IMR-90 (cell line): ENCODE measurements at regions not wholly inside any gene's neighbourhood (a gene's known extent, or its start where the extent isn't known, plus 50 kb on each side); places are given as distances from the start of the nearest gene placed in this dataset.

Experiments used
- ATAC-seq: fragments of 200-7000 bp; cut with Tn5 transposase; 2 replicates; pipeline ENCODE4 v1.9.1; 2020; ENCODE audit warnings: low read depth, mild to moderate bottlenecking, moderate library complexity
- BruUV-seq: library from RNA; stranded (reverse); fragments of 400-500 nt; replicated peaks from 2 replicates; lab custom pipeline; 2021; lab: Mats Ljungman, UMichigan
- CTCF ChIA-PET: fragments of 300-600 bp; formaldehyde crosslinking; extraction: SDS; loops from one replicate; lab custom pipeline; 2021; ENCODE audit warnings: antibody characterized with exemption; lab: Yijun Ruan, JAX
- POLR2A ChIA-PET: fragments of 300-600 bp; sonication (Branson Sonifier 250); formaldehyde crosslinking; loops from one replicate; lab custom pipeline; 2022; ENCODE audit warnings: antibody characterized with exemption; ENCODE audit not compliant: unreplicated experiment; lab: Charles Lee
- DNase-seq: peaks from one replicate; pipeline ENCODE4 v3.0.0; 2013
- H2AFZ ChIP-seq: replicated peaks from 2 replicates; pipeline ENCODE3; 2013; ENCODE audit warnings: low read length, mild to moderate bottlenecking; ENCODE audit not compliant: poor library complexity
- H2AK5ac ChIP-seq: 2 replicates; pipeline ENCODE4 v1.6.1; 2013; ENCODE audit warnings: low read depth, low read length, inconsistent platforms
- H2AK9ac ChIP-seq: replicated peaks from 2 replicates; pipeline ENCODE3; 2013; ENCODE audit warnings: mild to moderate bottlenecking, low read depth, low read length, moderate library complexity; ENCODE audit not compliant: poor library complexity
- H2BK120ac ChIP-seq: 2 replicates; pipeline ENCODE4 v1.6.1; 2013; ENCODE audit warnings: low read depth, low read length, inconsistent platforms
- H2BK15ac ChIP-seq: 3 replicates; pipeline ENCODE4 v1.6.1; 2013; ENCODE audit warnings: low read depth, low read length, inconsistent platforms
- H2BK20ac ChIP-seq: 2 replicates; pipeline ENCODE4 v1.6.1; 2013; ENCODE audit warnings: low read depth, mild to moderate bottlenecking, inconsistent platforms, low read length, moderate library complexity
- H2BK5ac ChIP-seq: 2 replicates; pipeline ENCODE4 v1.6.1; 2013; ENCODE audit warnings: mild to moderate bottlenecking, low read depth, low read length, inconsistent platforms; ENCODE audit not compliant: poor library complexity, severe bottlenecking
- H3K14ac ChIP-seq: replicated peaks from 2 replicates; pipeline ENCODE4 v1.6.1; 2013; ENCODE audit warnings: low read depth, low read length, inconsistent platforms
- H3K18ac ChIP-seq: 2 replicates; pipeline ENCODE4 v1.6.1; 2013; ENCODE audit warnings: low read depth, low read length, control low read depth
- H3K23ac ChIP-seq: 2 replicates; pipeline ENCODE4 v1.6.1; 2013; ENCODE audit warnings: low read depth, low read length, inconsistent platforms
- H3K27ac ChIP-seq: 2 replicates; pipeline ENCODE4 v1.5.1; 2013; ENCODE audit warnings: mild to moderate bottlenecking, control low read depth, low read length; ENCODE audit not compliant: insufficient read depth
- H3K27me3 ChIP-seq: 2 replicates; pipeline ENCODE4 v1.6.1; 2013; ENCODE audit warnings: low read length; ENCODE audit not compliant: control insufficient read depth, insufficient read depth
- H3K36me3 ChIP-seq: 2 replicates; pipeline ENCODE4 v1.6.1; 2013; ENCODE audit warnings: low read length, mixed read lengths; ENCODE audit not compliant: control insufficient read depth, insufficient read depth
- H3K4ac ChIP-seq: 2 replicates; pipeline ENCODE4 v1.6.1; 2013; ENCODE audit warnings: low read depth, low read length, inconsistent platforms
- H3K4me1 ChIP-seq: 2 replicates; pipeline ENCODE4 v1.6.1; 2013; ENCODE audit warnings: low read length, mixed read lengths; ENCODE audit not compliant: control insufficient read depth, insufficient read depth
- H3K4me2 ChIP-seq: 2 replicates; pipeline ENCODE4 v1.6.1; 2013; ENCODE audit warnings: low read depth, mild to moderate bottlenecking, control low read depth, low read length, moderate library complexity
- H3K4me3 ChIP-seq: 2 replicates; pipeline ENCODE4 v1.5.1; 2013; ENCODE audit warnings: low read depth, mild to moderate bottlenecking, control low read depth, low read length, moderate library complexity; ENCODE audit not compliant: insufficient read depth
- H3K56ac ChIP-seq: 2 replicates; pipeline ENCODE4 v1.6.1; 2013; ENCODE audit warnings: low read length, inconsistent platforms; ENCODE audit not compliant: insufficient read depth; ENCODE audit errors: extremely low read depth
- H3K79me1 ChIP-seq, 2 experiments: 2 replicates each; pipeline ENCODE4 v1.6.1; 2013; ENCODE audit warnings: low read length in 2 of 2, inconsistent platforms in 1 of 2, low read depth in 1 of 2
- H3K9ac ChIP-seq: 2 replicates; pipeline ENCODE4 v1.6.1; 2013; ENCODE audit warnings: low read depth, low read length, control low read depth
- H3K9me1 ChIP-seq: 2 replicates; pipeline ENCODE4 v1.6.1; 2013; ENCODE audit warnings: low read length, inconsistent platforms; ENCODE audit not compliant: insufficient read depth
- H3K9me3 ChIP-seq: 2 replicates; pipeline ENCODE4 v1.6.1; 2013; ENCODE audit warnings: low read length; ENCODE audit not compliant: control insufficient read depth, insufficient read depth
- H4K20me1 ChIP-seq: 2 replicates; pipeline ENCODE4 v1.6.1; 2013; ENCODE audit warnings: low read length, inconsistent platforms; ENCODE audit not compliant: insufficient read depth
- H4K5ac ChIP-seq: 2 replicates; pipeline ENCODE4 v1.6.1; 2013; ENCODE audit warnings: mild to moderate bottlenecking, low read depth, low read length, control low read depth
- H4K8ac ChIP-seq, 2 experiments: 2 replicates each; pipeline ENCODE4 v1.6.1; 2013; ENCODE audit warnings: low read depth in 2 of 2, low read length in 2 of 2, control low read depth in 1 of 2, inconsistent platforms in 1 of 2
- H4K91ac ChIP-seq: 2 replicates; pipeline ENCODE4 v1.6.1; 2013; ENCODE audit warnings: low read depth, low read length, inconsistent platforms; ENCODE audit not compliant: insufficient read depth
- CHD1 ChIP-seq: IDR thresholded peaks from 2 replicates; pipeline ENCODE4 v1.6.1; 2012; ENCODE audit warnings: low read depth, low read length, improper control_type of control experiment
- WGBS, 2 experiments: methylation state at CpG; one replicate each; pipeline versions ENCODE4 v1.1.5 to v1.1.7; 2013; ENCODE audit warnings: missing lambda C conversion rate in 2 of 2; ENCODE audit not compliant: insufficient read length in 1 of 2; ENCODE audit errors: extremely low coverage in 2 of 2; 5-methylcytosine and 5-hydroxymethylcytosine counted together
- dilution Hi-C: fragments of 300-500 bp; cut with HindIII; formaldehyde crosslinking; loops from one replicate; pipeline ENCODE4 v1.14.3; 2018; ENCODE audit warnings: low sequenced_read_pairs; ENCODE audit not compliant: unreplicated experiment
- in situ Hi-C: fragments of 300-500 bp; cut with MboI; formaldehyde crosslinking; loops from 3 replicates; pipeline ENCODE4 v1.14.3; 2019; ENCODE audit warnings: low sequenced_read_pairs, inconsistent platforms, mixed read lengths
- intact Hi-C: fragments of 100-400 bp; cut with micrococcal nuclease; formaldehyde crosslinking; loops from 2 replicates; pipeline ENCODE4 v1.10.0; 2022

GRCh38 chr12:124174451-124175348 lies 120.2 kb upstream of the RFLNA start:
- Histone ChIP-seq H2BK20ac (no peak overlapping the region), H3K18ac (no peak overlapping the region), H3K9me1 (0 out of 2 replicates have a peak, but pooled peaks cover 2% of the 10 kb centered on the region), H3K4me1 (no peaks in the 10 kb centered on the region), H3K27me3 (peaks cover 30% of the 10 kb centered on the region), H2AK5ac (no peak overlapping the region), H4K91ac (no peak overlapping the region), H3K36me3 (no peaks in the 10 kb centered on the region), H2BK5ac (no peak overlapping the region), H2AK9ac (no peak overlapping the region), H4K8ac (no peak overlapping the region), H3K79me1 (no peaks in the 10 kb centered on the region), H3K4ac (no peak overlapping the region), H4K20me1 (no peaks in the 10 kb centered on the region), H3K4me3 (no peak overlapping the region), H2BK15ac (no peak overlapping the region), H2BK120ac (no peak overlapping the region), H3K56ac (no peak overlapping the region), H3K9ac (no peak overlapping the region), H2AFZ (peak overlapping the region; percentile 49), H3K9me3 (no peaks in the 10 kb centered on the region), H3K4me2 (no peak overlapping the region), H4K5ac (no peak overlapping the region), H3K23ac (no peak overlapping the region), H3K14ac (no peak overlapping the region), H3K27ac (no peak overlapping the region)
- no TSS peak for BruUV-seq
- intact Hi-C loops (no loop called here), dilution Hi-C loops (no loop called here), in situ Hi-C loops (no loop called here)
- WGBS, 2 experiments: 53% methylated on average over 3 of the region's 17 CpGs; no CpG with 5 or more reads in 1 of the 2 experiments
- ATAC-seq (no peak), DNase-seq (no peak)
- POLR2A ChIA-PET: no interaction called here
- CTCF ChIA-PET: no interaction called here
- no peak for TF ChIP-seq CHD1
